ENCODE measurements at regions not wholly inside any gene's neighbourhood (a gene's known extent, or its start where the extent isn't known, plus 50 kb on each side); places are given as distances from the start of the nearest gene placed in this dataset.

GRCh38 chr9:20290257-20290656, 332.0 kb downstream of the MLLT3 start:
- no peak for TF ChIP-seq CTCF (conservative IDR thresholded peaks at IDR 0.05)
- TF ChIP-seq ZFX (IDR thresholded peaks at IDR 0.05) = no peak

Measured in C4-2B (cell line).